ENCODE measurements at regions not wholly inside any gene's neighbourhood (a gene's known extent, or its start where the extent isn't known, plus 50 kb on each side); places are given as distances from the start of the nearest gene placed in this dataset.

DNA sequence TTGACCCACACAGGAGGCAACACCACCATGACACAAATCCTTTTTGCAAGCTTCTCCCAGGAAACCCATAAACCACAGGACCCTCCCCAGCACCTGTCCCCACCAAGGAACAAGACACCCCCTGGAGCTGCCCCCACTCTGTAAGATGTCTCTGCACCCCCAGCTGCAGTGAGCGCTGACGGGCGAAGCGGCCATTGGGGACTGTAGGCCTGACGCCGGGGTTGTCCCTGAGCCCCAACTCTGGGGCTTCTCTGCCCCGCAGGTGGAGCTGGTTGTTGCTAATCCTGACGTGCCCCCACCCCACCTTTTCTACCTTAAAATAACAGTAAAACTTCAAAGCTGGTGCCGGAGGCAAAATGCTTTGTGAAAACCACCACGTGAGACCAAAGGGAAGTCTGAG lies 94.7 kb upstream of the PPP2R2D start:
- H3K27ac Mint-ChIP-seq (ENCODE audit: unreplicated experiment): no peak overlapping the region
- no peak for DNase-seq (ENCODE audit: low read depth, low spot score)
- peaks cover 4% of the 10 kb centered on the region for H3K4me1 Mint-ChIP-seq
- no peak for TF ChIP-seq CTCF (conservative IDR thresholded peaks at IDR 0.05)
- no peaks in the 10 kb centered on the region for H3K36me3 Mint-ChIP-seq (ENCODE audit: low read depth)
- H3K27me3 Mint-ChIP-seq (ENCODE audit: low read depth): peaks cover 5% of the 10 kb centered on the region
- H3K4me3 Mint-ChIP-seq: no peak overlapping the region
- H3K9me3 Mint-ChIP-seq: no peaks in the 10 kb centered on the region

DNA sequence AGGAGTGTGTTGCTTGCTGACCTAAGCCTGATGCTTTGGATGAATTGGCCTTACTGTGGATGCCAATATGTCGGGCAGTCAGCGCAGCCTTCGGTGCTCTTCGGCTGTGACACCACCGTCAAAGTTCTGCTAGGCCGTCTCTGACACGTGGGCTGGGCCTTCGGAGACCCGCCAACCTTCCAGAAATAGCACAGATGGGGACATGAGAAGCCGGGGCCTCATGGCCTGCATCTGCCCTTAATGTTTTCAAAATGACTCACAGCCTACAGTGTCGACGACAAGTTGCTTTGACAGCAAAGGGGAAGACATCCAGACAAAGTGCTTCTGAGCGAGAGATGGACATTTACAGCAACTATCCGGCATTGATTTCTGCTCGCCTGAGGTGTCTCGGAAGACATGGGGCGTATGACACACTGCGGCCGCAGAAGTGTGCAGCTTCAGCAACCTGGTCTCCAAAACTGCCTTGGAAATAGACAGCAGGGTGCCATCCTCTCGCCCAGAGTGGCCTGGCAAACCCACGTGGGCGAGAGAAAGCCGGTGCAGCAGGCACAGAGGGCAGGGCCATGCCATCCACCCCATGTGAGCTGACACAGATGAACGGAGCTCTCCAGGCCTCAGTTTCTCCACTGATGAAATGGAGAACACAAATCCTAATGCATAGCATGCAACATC lies 94.0 kb upstream of the PPP2R2D start:
- Mint-ChIP-seq H3K4me1 (peaks cover 4% of the 10 kb centered on the region), H3K36me3 (ENCODE audit: low read depth) (no peaks in the 10 kb centered on the region), H3K27ac (ENCODE audit: unreplicated experiment) (no peak overlapping the region), H3K27me3 (ENCODE audit: low read depth) (peaks cover 5% of the 10 kb centered on the region), H3K4me3 (no peak overlapping the region), H3K9me3 (no peaks in the 10 kb centered on the region)
- DNase-seq (ENCODE audit: low read depth, low spot score): no peak
- TF ChIP-seq CTCF (conservative IDR thresholded peaks at IDR 0.05): no peak

DNA sequence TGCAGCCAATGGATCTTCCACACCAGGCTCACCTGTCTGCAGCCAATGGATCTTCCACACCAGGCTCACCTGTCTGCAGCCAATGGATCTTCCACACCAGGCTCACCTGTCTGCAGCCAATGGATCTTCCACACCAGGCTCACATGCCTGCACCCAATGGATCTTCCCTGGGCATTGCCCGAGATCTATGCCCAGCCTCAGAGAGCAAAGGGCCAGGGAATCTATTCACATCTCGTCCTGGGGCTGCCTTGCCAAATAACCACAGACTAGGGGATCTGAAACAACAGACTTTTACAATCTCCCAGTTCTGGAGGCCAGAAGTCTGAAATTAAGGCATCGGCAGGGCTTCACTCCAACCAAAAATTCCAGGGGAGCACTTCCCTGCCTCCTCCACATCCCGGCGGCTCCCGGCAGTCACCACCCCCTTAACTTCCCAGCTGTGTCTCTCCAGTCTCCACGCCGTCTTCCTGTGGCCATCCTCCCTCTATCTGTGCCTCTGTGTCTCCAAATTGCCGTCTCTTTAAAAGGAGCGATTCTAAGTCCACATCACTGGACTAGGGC lies 92.4 kb upstream of the PPP2R2D start:
- no peak for DNase-seq (ENCODE audit: low read depth, low spot score)
- H3K4me1 Mint-ChIP-seq: peaks cover 2% of the 10 kb centered on the region
- no peak overlapping the region for H3K27ac Mint-ChIP-seq (ENCODE audit: unreplicated experiment)
- no peaks in the 10 kb centered on the region for H3K36me3 Mint-ChIP-seq (ENCODE audit: low read depth)
- H3K9me3 Mint-ChIP-seq: no peaks in the 10 kb centered on the region
- H3K4me3 Mint-ChIP-seq: no peak overlapping the region
- TF ChIP-seq CTCF (conservative IDR thresholded peaks at IDR 0.05): no peak
- peaks cover 5% of the 10 kb centered on the region for H3K27me3 Mint-ChIP-seq (ENCODE audit: low read depth)

GRCh38 chr10:131810036-131810804 lies 90.6 kb upstream of the PPP2R2D start:
- H3K36me3 Mint-ChIP-seq (ENCODE audit: low read depth): no peaks in the 10 kb centered on the region
- DNase-seq (ENCODE audit: low read depth, low spot score): no peak
- H3K27me3 Mint-ChIP-seq (ENCODE audit: low read depth): peaks cover 5% of the 10 kb centered on the region
- H3K27ac Mint-ChIP-seq (ENCODE audit: unreplicated experiment): no peak overlapping the region
- TF ChIP-seq CTCF (conservative IDR thresholded peaks at IDR 0.05): no peak
- H3K4me1 Mint-ChIP-seq: peaks cover 12% of the 10 kb centered on the region
- H3K4me3 Mint-ChIP-seq: no peak overlapping the region
- no peaks in the 10 kb centered on the region for H3K9me3 Mint-ChIP-seq

DNA sequence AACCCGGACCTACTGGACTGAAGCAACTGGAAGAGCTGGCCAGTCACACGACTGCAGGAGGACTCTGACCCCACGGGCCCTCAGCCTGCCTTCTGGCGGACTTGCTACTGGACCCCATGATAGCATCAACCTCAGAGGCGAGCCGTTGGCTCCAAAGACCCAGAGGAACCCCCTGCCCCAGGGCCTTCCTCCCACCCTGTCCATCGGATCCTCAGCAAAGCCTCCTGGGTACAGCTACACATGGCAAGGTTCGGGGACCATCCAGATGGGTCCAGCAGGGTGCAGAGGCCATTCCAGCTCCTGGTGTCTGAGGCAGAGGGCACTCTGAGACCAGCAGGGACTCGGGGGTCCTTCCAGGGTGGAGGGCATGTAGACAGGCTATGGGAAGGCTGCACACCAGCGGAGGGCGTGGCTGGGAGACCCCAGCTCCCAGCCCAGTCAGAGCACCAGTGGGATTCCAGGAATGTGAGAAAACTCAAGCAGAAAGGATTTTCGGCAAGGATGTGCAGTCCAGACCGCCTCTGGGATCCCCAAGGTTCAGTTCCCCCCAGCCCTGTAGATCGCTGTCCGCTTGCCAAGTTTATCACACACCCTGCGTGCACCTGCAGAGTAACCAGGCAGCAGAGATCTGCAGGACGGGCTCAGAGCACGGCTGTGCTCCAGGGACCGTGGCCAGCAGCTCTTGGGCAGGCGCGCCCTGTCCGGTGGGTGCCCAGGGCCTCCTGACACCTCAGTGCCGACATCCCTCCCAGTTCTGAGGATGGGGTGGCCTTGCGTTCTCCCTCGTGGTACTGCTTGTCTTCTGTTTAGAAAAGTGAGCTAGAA lies 89.8 kb upstream of the PPP2R2D start:
- peaks cover 5% of the 10 kb centered on the region for H3K27me3 Mint-ChIP-seq (ENCODE audit: low read depth)
- TF ChIP-seq CTCF (conservative IDR thresholded peaks at IDR 0.05): no peak
- DNase-seq (ENCODE audit: low read depth, low spot score): no peak
- H3K4me3 Mint-ChIP-seq: no peak overlapping the region
- H3K27ac Mint-ChIP-seq (ENCODE audit: unreplicated experiment): no peak overlapping the region
- no peaks in the 10 kb centered on the region for H3K9me3 Mint-ChIP-seq
- H3K4me1 Mint-ChIP-seq: peaks cover 12% of the 10 kb centered on the region
- H3K36me3 Mint-ChIP-seq (ENCODE audit: low read depth): no peaks in the 10 kb centered on the region

Measured in neural crest cell (in vitro differentiated cells).